ENCODE measurements at regions not wholly inside any gene's neighbourhood (a gene's known extent, or its start where the extent isn't known, plus 50 kb on each side); places are given as distances from the start of the nearest gene placed in this dataset.
"Not testable (repeated sequence)": the region's sequence is repeated elsewhere in the genome, so short reads cannot be mapped to it uniquely, and the experiment has no call there.

DNA sequence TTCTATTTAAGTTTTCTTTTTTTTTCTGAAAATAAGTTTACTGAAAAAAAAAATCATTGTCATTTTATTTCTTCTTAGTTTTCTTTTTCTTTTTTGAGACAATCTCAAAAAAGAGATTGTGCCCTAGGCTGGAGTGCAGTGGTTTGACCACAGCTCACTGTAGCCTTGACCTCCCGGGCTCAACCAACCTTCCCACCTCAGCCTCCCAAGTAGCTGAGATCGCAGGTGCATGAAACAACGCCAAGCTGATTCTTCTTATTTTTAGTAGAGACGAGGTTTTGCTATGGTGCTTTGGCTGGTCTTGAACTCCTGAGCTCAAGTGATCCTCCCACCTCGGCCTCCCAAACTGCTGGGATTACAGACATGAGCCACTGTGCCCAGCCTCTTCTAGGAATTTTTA, 65.7 kb upstream of the OSTN start:
- Histone ChIP-seq H3K9me3 (ENCODE audit: control insufficient read depth in 4 of 4, insufficient read depth in 3 of 4, low read length in 3 of 4) (no peaks in the 10 kb centered on the region), H3K36me3 (ENCODE audit: control insufficient read depth in 4 of 4, insufficient read depth in 4 of 4, low read length in 4 of 4) (no peaks in the 10 kb centered on the region), H3K27me3 (ENCODE audit: control insufficient read depth in 3 of 3, insufficient read depth in 3 of 3, low read length in 2 of 3) (no peaks in the 10 kb centered on the region), H3K27ac (ENCODE audit: low read depth in 1 of 2, low read length in 1 of 2) (no peak overlapping the region), H3K4me1 (ENCODE audit: control insufficient read depth in 5 of 5, insufficient read depth in 5 of 5, low read length in 5 of 5) (no peaks in the 10 kb centered on the region), H3K4me3 (no peak overlapping the region), H3K9ac (ENCODE audit: insufficient read depth in 1 of 2, low read length in 2 of 2) (no peak overlapping the region)
- 90 to 93% methylated on average over 5 of the region's 5 CpGs for WGBS, 2 donors
- DNase-seq (no peak), ATAC-seq (ENCODE audit: insufficient read depth, low FRiP score) (no peak)
- TF ChIP-seq, protein P1, sequence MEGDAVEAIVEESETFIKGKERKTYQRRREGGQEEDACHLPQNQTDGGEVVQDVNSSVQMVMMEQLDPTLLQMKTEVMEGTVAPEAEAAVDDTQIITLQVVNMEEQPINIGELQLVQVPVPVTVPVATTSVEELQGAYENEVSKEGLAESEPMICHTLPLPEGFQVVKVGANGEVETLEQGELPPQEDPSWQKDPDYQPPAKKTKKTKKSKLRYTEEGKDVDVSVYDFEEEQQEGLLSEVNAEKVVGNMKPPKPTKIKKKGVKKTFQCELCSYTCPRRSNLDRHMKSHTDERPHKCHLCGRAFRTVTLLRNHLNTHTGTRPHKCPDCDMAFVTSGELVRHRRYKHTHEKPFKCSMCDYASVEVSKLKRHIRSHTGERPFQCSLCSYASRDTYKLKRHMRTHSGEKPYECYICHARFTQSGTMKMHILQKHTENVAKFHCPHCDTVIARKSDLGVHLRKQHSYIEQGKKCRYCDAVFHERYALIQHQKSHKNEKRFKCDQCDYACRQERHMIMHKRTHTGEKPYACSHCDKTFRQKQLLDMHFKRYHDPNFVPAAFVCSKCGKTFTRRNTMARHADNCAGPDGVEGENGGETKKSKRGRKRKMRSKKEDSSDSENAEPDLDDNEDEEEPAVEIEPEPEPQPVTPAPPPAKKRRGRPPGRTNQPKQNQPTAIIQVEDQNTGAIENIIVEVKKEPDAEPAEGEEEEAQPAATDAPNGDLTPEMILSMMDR (IDR thresholded peaks at IDR 0.05; ENCODE audit: control extremely low read depth, extremely low read depth), result no peak

DNA sequence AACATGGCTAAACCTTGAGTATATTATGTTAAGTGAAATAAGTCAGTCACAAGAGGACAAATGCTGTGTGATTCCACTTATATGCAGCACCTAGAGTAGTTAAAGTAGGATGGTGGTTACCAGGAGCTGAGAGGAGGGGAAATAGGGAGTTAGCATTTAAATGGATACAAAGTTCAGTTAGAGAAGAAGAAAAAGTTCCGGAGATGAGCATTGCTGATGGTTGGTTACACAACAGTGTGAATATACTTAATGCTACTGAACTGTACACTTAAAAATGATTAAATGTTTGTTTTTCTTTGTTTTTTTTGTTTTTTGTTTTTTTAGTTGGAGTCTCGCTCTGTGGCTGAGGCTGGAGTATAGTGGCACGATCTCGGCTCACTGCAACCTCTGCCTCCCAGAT, 67.7 kb upstream of the OSTN start:
- Histone ChIP-seq H3K4me3 (no peak overlapping the region), H3K27me3 (ENCODE audit: control insufficient read depth in 3 of 3, insufficient read depth in 3 of 3, low read length in 2 of 3) (no peaks in the 10 kb centered on the region), H3K4me1 (ENCODE audit: control insufficient read depth in 5 of 5, insufficient read depth in 5 of 5, low read length in 5 of 5) (no peaks in the 10 kb centered on the region), H3K9me3 (ENCODE audit: control insufficient read depth in 4 of 4, insufficient read depth in 3 of 4, low read length in 3 of 4) (no peaks in the 10 kb centered on the region), H3K9ac (ENCODE audit: insufficient read depth in 1 of 2, low read length in 2 of 2) (no peak overlapping the region), H3K36me3 (ENCODE audit: control insufficient read depth in 4 of 4, insufficient read depth in 4 of 4, low read length in 4 of 4) (no peaks in the 10 kb centered on the region), H3K27ac (ENCODE audit: low read depth in 1 of 2, low read length in 1 of 2) (no peak overlapping the region)
- TF ChIP-seq, protein P1 (IDR thresholded peaks at IDR 0.05; ENCODE audit: control extremely low read depth, extremely low read depth), result no peak
- ATAC-seq (ENCODE audit: insufficient read depth, low FRiP score) (no peak), DNase-seq (no peak)
- 94 to 99% methylated on average over 4 of the region's 4 CpGs for WGBS, 2 donors

DNA sequence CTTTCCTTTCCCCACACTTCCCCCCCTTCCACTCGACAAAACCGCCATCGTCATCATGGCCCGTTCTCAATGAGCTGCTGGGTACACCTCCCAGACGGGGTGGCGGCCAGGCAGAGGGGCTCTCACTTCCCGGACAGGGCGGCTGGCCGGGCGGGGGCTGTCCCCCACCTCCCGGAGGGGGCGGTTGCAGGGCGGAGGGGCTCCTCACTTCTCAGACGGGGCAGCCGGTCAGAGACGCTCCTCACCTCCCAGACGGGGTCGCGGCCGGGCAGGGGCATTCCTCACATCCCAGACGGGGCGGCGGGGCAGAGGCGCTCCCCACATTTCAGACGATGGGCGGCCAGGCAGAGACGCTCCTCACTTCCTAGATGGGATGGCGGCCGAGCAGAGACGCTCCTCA, 74.2 kb upstream of the OSTN start:
- not testable (repeated sequence) for H3K36me3 ChIP-seq (ENCODE audit: control insufficient read depth in 4 of 4, insufficient read depth in 4 of 4, low read length in 4 of 4); H3K9ac ChIP-seq (ENCODE audit: insufficient read depth in 1 of 2, low read length in 2 of 2); DNase-seq; ATAC-seq (ENCODE audit: insufficient read depth, low FRiP score); H3K4me3 ChIP-seq; H3K27me3 ChIP-seq (ENCODE audit: control insufficient read depth in 3 of 3, insufficient read depth in 3 of 3, low read length in 2 of 3); H3K9me3 ChIP-seq (ENCODE audit: control insufficient read depth in 4 of 4, insufficient read depth in 3 of 4, low read length in 3 of 4); H3K27ac ChIP-seq (ENCODE audit: low read depth in 1 of 2, low read length in 1 of 2)
- H3K4me1 ChIP-seq (ENCODE audit: control insufficient read depth in 5 of 5, insufficient read depth in 5 of 5, low read length in 5 of 5), result peaks cover 0 to 15% (median 3%) of the 10 kb centered on the region in 5 donors
- WGBS, 2 donors, result 96 to 97% methylated on average over 18 to 30 of the region's 30 CpGs

DNA sequence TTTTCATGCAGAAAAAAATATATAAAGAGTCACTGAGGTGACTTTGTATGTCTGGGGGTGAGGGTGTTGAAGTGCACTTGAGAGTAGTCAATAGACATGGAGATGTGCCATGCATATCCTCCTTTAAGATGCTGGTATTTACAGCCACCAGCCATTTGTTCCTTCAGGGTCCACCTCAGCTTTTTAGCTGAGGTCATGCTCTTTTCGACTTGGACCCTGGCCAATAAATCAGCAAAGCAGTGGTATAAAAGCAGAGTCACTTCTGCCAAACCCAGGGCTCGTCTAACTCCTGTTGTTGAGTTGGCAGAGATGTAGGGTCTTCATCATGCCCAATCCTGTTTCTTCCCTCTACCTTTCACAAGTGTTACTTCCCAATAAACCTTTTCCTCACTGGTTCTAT, 75.1 kb upstream of the OSTN start:
- Histone ChIP-seq H3K27ac (ENCODE audit: low read depth in 1 of 2, low read length in 1 of 2) (no peak overlapping the region), H3K27me3 (ENCODE audit: control insufficient read depth in 3 of 3, insufficient read depth in 3 of 3, low read length in 2 of 3) (no peaks in the 10 kb centered on the region), H3K4me1 (ENCODE audit: control insufficient read depth in 5 of 5, insufficient read depth in 5 of 5, low read length in 5 of 5) (peaks cover 0 to 15% (median 3%) of the 10 kb centered on the region in 5 donors), H3K4me3 (no peak overlapping the region), H3K36me3 (ENCODE audit: control insufficient read depth in 4 of 4, insufficient read depth in 4 of 4, low read length in 4 of 4) (no peaks in the 10 kb centered on the region), H3K9ac (ENCODE audit: insufficient read depth in 1 of 2, low read length in 2 of 2) (no peak overlapping the region), H3K9me3 (ENCODE audit: control insufficient read depth in 4 of 4, insufficient read depth in 3 of 4, low read length in 3 of 4) (no peaks in the 10 kb centered on the region)
- TF ChIP-seq, protein P1 (IDR thresholded peaks at IDR 0.05; ENCODE audit: control extremely low read depth, extremely low read depth), result no peak
- ATAC-seq (ENCODE audit: insufficient read depth, low FRiP score) (no peak), DNase-seq (no peak)
- 55% methylated on average over 2 of the region's 2 CpGs for WGBS, 2 donors

Data from lung (tissue), 11 donors.